Calu3 (cell line): ENCODE measurements at regions not wholly inside any gene's neighbourhood (a gene's known extent, or its start where the extent isn't known, plus 50 kb on each side); places are given as distances from the start of the nearest gene placed in this dataset.

Experiments
- BruUV-seq: library from RNA; stranded (reverse); fragments of 400-500 nt; replicated peaks from 2 replicates; lab custom pipeline; 2021; lab: Mats Ljungman, UMichigan
- CTCF ChIA-PET: fragments of 300-600 bp; sonication (Branson Sonifier 250); formaldehyde crosslinking; loops from one replicate; lab custom pipeline; 2022; ENCODE audit warnings: antibody characterized with exemption; lab: Charles Lee
- DNase-seq: peaks from one replicate; pipeline ENCODE4 v3.0.0; 2022
- H3K27ac Mint-ChIP-seq: one replicate; pipeline ENCODE4 v1.8.0; 2022; ENCODE audit warnings: mixed read lengths; ENCODE audit not compliant: unreplicated experiment
- H3K27me3 Mint-ChIP-seq: one replicate; pipeline ENCODE4 v1.8.0; 2022; ENCODE audit warnings: mixed read lengths; ENCODE audit not compliant: unreplicated experiment
- H3K36me3 Mint-ChIP-seq: one replicate; pipeline ENCODE4 v1.8.0; 2022; ENCODE audit warnings: mild to moderate bottlenecking, moderate library complexity, mixed read lengths; ENCODE audit not compliant: insufficient read depth, unreplicated experiment
- H3K4me1 Mint-ChIP-seq: one replicate; pipeline ENCODE4 v1.8.0; 2022; ENCODE audit warnings: mild to moderate bottlenecking, low read depth, mixed read lengths; ENCODE audit not compliant: unreplicated experiment
- H3K4me3 Mint-ChIP-seq: one replicate; pipeline ENCODE4 v1.8.0; 2022; ENCODE audit warnings: mild to moderate bottlenecking, low read depth, moderate library complexity, mixed read lengths; ENCODE audit not compliant: unreplicated experiment
- H3K9me3 Mint-ChIP-seq: one replicate; pipeline ENCODE4 v1.8.0; 2022; ENCODE audit warnings: low read depth, mixed read lengths; ENCODE audit not compliant: unreplicated experiment
- CTCF ChIP-seq: fragments of 200-600 bp; IDR thresholded peaks from one replicate; pipeline ENCODE4 v1.8.0; 2022; ENCODE audit warnings: antibody characterized with exemption; ENCODE audit not compliant: unreplicated experiment
- intact Hi-C: fragments of 100-400 bp; cut with micrococcal nuclease; formaldehyde crosslinking; loops from one replicate; pipeline ENCODE4 v1.10.0; 2022; ENCODE audit not compliant: unreplicated experiment

GRCh38 chr18:67410075-67411070, 106.1 kb downstream of the DSEL start:
- Mint-ChIP-seq H3K27me3 (no peaks in the 10 kb centered on the region), H3K4me3 (no peak overlapping the region), H3K36me3 (no peaks in the 10 kb centered on the region), H3K9me3 (no peaks in the 10 kb centered on the region), H3K27ac (no peak overlapping the region), H3K4me1 (no peaks in the 10 kb centered on the region)
- CTCF ChIA-PET, result no interaction called here
- no peak for TF ChIP-seq CTCF
- no TSS peak for BruUV-seq
- intact Hi-C loops, result no loop called here
- DNase-seq, result no peak

GRCh38 chr18:67408240-67408639, 108.3 kb downstream of the DSEL start:
- CTCF ChIA-PET, result interaction anchor here (0.6 kb wide), 1 partner anchor 962 kb away, joined by 9 read pairs; no protein-coding TSS in a partner anchor
- Mint-ChIP-seq H3K9me3 (no peaks in the 10 kb centered on the region), H3K36me3 (no peaks in the 10 kb centered on the region), H3K4me1 (no peaks in the 10 kb centered on the region), H3K27ac (no peak overlapping the region), H3K27me3 (no peaks in the 10 kb centered on the region), H3K4me3 (no peak overlapping the region)
- intact Hi-C loops, result no loop called here
- BruUV-seq, result no TSS peak
- TF ChIP-seq CTCF, result no peak
- no peak for DNase-seq

GRCh38 chr18:67406714-67407113, 109.8 kb downstream of the DSEL start:
- H3K4me1 Mint-ChIP-seq, result no peaks in the 10 kb centered on the region
- intact Hi-C loops, result no loop called here
- no peak for DNase-seq
- no peak overlapping the region for H3K4me3 Mint-ChIP-seq
- TF ChIP-seq CTCF, result no peak
- H3K9me3 Mint-ChIP-seq, result no peaks in the 10 kb centered on the region
- BruUV-seq, result no TSS peak
- H3K27me3 Mint-ChIP-seq, result no peaks in the 10 kb centered on the region
- no peaks in the 10 kb centered on the region for H3K36me3 Mint-ChIP-seq
- CTCF ChIA-PET, result no interaction called here
- H3K27ac Mint-ChIP-seq, result no peak overlapping the region

GRCh38 chr18:67402543-67402942, 114.0 kb downstream of the DSEL start:
- Mint-ChIP-seq H3K4me1 (no peaks in the 10 kb centered on the region), H3K27me3 (no peaks in the 10 kb centered on the region), H3K27ac (no peak overlapping the region), H3K36me3 (no peaks in the 10 kb centered on the region), H3K9me3 (no peaks in the 10 kb centered on the region), H3K4me3 (no peak overlapping the region)
- no TSS peak for BruUV-seq
- no peak for DNase-seq
- no peak for TF ChIP-seq CTCF
- intact Hi-C loops, result no loop called here
- CTCF ChIA-PET, result no interaction called here
